ENCODE measurements at regions not wholly inside any gene's neighbourhood (a gene's known extent, or its start where the extent isn't known, plus 50 kb on each side); places are given as distances from the start of the nearest gene placed in this dataset.

- Histone ChIP-seq H3K27me3 (ENCODE audit: control insufficient read depth, insufficient read depth, low read length) (no peaks in the 10 kb centered on the region), H4K20me1 (ENCODE audit: insufficient read depth, low read length) (no peaks in the 10 kb centered on the region), H3K4me1 (ENCODE audit: control insufficient read depth, insufficient read depth, low read length) (no peaks in the 10 kb centered on the region; the same call in 1 of the 2 replicates), H2BK120ac (ENCODE audit: low read depth, low read length) (no peak overlapping the region), H3K36me3 (ENCODE audit: control insufficient read depth, insufficient read depth, low read length) (peaks cover 7% of the 10 kb centered on the region), H2BK15ac (ENCODE audit: low read depth, low read length) (no peak overlapping the region), H3K4me3 (ENCODE audit: insufficient read depth, low read depth, low read length) (no peak overlapping the region), H3K9me3 (ENCODE audit: control insufficient read depth, insufficient read depth, low read length) (no peaks in the 10 kb centered on the region), H3K4me2 (ENCODE audit: low read depth, low read length) (no peak overlapping the region), H4K5ac (ENCODE audit: low read depth, low read length) (no peak overlapping the region; the same call in 1 of the 2 replicates), H2BK20ac (ENCODE audit: low read depth, low read length) (no peak overlapping the region), H3K9ac (ENCODE audit: low read depth, low read length) (no peak overlapping the region), H3K79me1 (ENCODE audit: low read depth in 1 of 2, low read length in 2 of 2) (peaks cover 11 to 28% of the 10 kb centered on the region in 2 experiments), H3K23ac (ENCODE audit: low read depth, low read length) (no peak overlapping the region), H2BK5ac (ENCODE audit: low read depth, low read length, poor library complexity, severe bottlenecking) (no peak overlapping the region), H2AK5ac (ENCODE audit: low read depth, low read length) (no peak overlapping the region), H3K56ac (ENCODE audit: extremely low read depth, insufficient read depth, low read length) (no peak overlapping the region), H3K9me1 (ENCODE audit: insufficient read depth, low read length) (peaks cover 12% of the 10 kb centered on the region), H3K18ac (ENCODE audit: low read depth, low read length) (no peak overlapping the region), H2AK9ac (replicated peaks; ENCODE audit: low read depth, low read length, poor library complexity) (no peak overlapping the region), H2AFZ (replicated peaks; ENCODE audit: low read length, poor library complexity) (no peak overlapping the region), H3K4ac (ENCODE audit: low read depth, low read length) (no peak overlapping the region), H4K91ac (ENCODE audit: insufficient read depth, low read depth, low read length) (no peak overlapping the region), H3K14ac (replicated peaks; ENCODE audit: low read depth, low read length) (no peak overlapping the region), H3K27ac (ENCODE audit: insufficient read depth, low read length) (no peak overlapping the region), H4K8ac (ENCODE audit: low read depth in 2 of 2, low read length in 2 of 2) (no peak overlapping the region)
- no peak for TF ChIP-seq MAZ (IDR thresholded peaks at IDR 0.05; ENCODE audit: borderline replicate concordance, low read depth, low read length)
- no peak for TF ChIP-seq CTCF (conservative IDR thresholded peaks at IDR 0.05; ENCODE audit: low read depth, low read length)
- TF ChIP-seq FOS (IDR thresholded peaks at IDR 0.05; ENCODE audit: low read depth, low read length), result no peak
- no peak for TF ChIP-seq MXI1 (IDR thresholded peaks at IDR 0.05; ENCODE audit: borderline replicate concordance, low read depth, low read length)
- no peak for TF ChIP-seq ELK1 (IDR thresholded peaks at IDR 0.05; ENCODE audit: borderline replicate concordance, low read depth, low read length)
- no peak for TF ChIP-seq POLR2A (IDR thresholded peaks at IDR 0.05; ENCODE audit: low read depth, low read length)
- TF ChIP-seq BHLHE40 (IDR thresholded peaks at IDR 0.05; ENCODE audit: low read depth, low read length), result no peak
- no peak for TF ChIP-seq SMC3 (IDR thresholded peaks at IDR 0.05; ENCODE audit: low read depth, low read length)
- TF ChIP-seq RFX5 (IDR thresholded peaks at IDR 0.05; ENCODE audit: low read depth, low read length), result no peak
- no peak for TF ChIP-seq RAD21 (IDR thresholded peaks at IDR 0.05; ENCODE audit: low read length)
- TF ChIP-seq RCOR1 (IDR thresholded peaks at IDR 0.05; ENCODE audit: insufficient replicate concordance, low read length), result no peak
- TF ChIP-seq MAFK (IDR thresholded peaks at IDR 0.05; ENCODE audit: low read depth, low read length), result no peak
- no peak for TF ChIP-seq CHD1 (IDR thresholded peaks at IDR 0.05; ENCODE audit: low read depth, low read length)
- dilution Hi-C loops (cut with HindIII; ENCODE audit: low sequenced_read_pairs, unreplicated experiment), result no loop called here
- ATAC-seq (ENCODE audit: low read depth) (no peak), DNase-seq (no peak)
- in situ Hi-C loops (cut with MboI; ENCODE audit: low sequenced_read_pairs), result no loop called here
- ChIA-PET POLR2A (ENCODE audit: unreplicated experiment) (no interaction called here), CTCF (no interaction called here)
- intact Hi-C loops (cut with micrococcal nuclease), result no loop called here
- no TSS peak for BruUV-seq (replicated peaks)
- 71% methylated on average over 1 of the region's 3 CpGs; no CpG with 5 or more reads in 1 of the 2 experiments for WGBS, 2 experiments (ENCODE audit: extremely low coverage in 2 of 2, insufficient read length in 1 of 2)
These were observed 143.8 kb downstream of the PALM2AKAP2 start for GRCh38 chr9:109923806-109924205.

Data from IMR-90 (cell line).